Gastrocnemius medialis (tissue), 4 donors: ENCODE measurements at regions not wholly inside any gene's neighbourhood (a gene's known extent, or its start where the extent isn't known, plus 50 kb on each side); places are given as distances from the start of the nearest gene placed in this dataset.

Source experiments
- CTCF ChIP-seq, 5 experiments: fragments of 450-650 bp in 3 of 5; fragments of 200-600 bp in 2 of 5; sonication (generic) in 2 of 5; IDR thresholded peaks in 4 of 5; conservative IDR thresholded peaks in 1 of 5; 1 replicate in 4 of 5; 2 replicates in 1 of 5; pipeline ENCODE4 v1.5.1; 2016 to 2019; ENCODE audit warnings: antibody characterized with exemption in 5 of 5, mild to moderate bottlenecking in 3 of 5, moderate library complexity in 3 of 5
- POLR2A ChIP-seq, 2 donors: fragments of 450-650 bp; IDR thresholded peaks; one replicate each; pipeline ENCODE4 v1.6.1; 2017; ENCODE audit warnings: antibody characterized with exemption in 2 of 2, mild to moderate bottlenecking in 2 of 2, moderate library complexity in 2 of 2

DNA sequence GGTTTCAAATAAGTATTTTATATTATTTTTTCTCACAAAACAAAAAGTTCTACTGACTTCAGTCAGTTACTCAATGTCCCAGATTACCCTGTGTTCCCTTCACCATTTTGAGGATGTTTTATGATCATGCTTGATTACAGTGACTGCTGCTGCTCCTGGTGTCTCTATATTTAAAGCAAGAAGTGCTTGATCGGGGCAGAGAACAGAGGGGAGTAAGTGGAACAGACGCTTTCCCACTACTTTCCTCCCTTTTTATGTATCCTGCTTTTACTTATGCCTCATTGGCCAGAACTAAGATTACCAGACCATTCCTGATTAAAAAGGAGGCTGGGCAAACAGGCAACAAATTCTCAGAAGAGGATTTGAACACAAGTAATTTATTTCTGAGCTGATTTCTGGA is 612.1 kb downstream of the VGLL3 start:
- no peak for TF ChIP-seq CTCF (IDR thresholded peaks at IDR 0.05 in 4 of 5, conservative IDR thresholded peaks at IDR 0.05 in 1 of 5)
- TF ChIP-seq POLR2A (IDR thresholded peaks at IDR 0.05): no peak
